HS-27A (cell line): ENCODE measurements at regions not wholly inside any gene's neighbourhood (a gene's known extent, or its start where the extent isn't known, plus 50 kb on each side); places are given as distances from the start of the nearest gene placed in this dataset.

ENCODE experiments used
- DNase-seq: peaks from one replicate; pipeline ENCODE4 v3.0.0-alpha.2; 2012; ENCODE audit warnings: low read depth, missing footprints

DNA sequence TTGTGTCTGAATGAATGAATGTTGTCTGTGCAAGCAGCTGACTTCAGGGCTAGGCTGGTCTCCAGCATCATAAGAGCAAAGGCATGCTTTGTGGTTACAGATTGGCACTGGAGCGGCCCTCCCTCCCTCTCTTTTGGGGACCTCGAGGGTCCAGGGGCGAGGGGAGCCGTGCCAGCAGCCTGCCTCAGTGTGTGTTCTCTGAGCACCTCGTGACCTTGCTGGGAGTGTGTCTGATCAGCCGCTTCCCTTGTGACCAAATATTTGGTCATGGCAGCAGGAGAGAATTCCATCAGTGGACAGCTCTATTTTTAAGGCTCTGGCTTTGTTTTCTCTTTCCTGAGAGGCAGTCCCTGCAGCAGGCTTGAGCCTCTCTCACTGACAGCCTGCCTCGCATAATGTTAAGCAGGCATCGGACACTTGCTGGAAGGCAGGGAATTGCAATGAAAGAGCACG lies 329.7 kb downstream of the UQCRFS1 start:
- no peak for DNase-seq

DNA sequence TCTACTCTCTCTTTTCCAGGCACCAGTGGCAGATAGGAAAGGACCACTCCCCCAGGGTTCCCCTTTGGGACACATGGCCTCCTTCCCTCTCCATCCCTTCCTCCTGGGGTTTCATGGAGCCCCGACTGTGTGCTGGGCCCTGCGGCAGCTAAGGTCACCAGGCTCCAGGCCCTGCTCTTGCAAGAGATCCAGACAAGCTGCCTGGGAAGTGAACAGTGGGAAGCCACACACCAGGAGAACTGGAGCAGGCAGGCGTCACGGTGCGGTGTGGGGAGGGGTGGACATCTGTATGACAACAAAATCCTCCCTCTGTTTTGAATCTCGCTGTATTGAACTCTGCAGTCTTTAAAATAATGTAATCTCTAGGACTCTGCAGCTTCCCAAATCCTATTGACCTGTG lies 330.1 kb downstream of the UQCRFS1 start:
- DNase-seq, result no peak

DNA sequence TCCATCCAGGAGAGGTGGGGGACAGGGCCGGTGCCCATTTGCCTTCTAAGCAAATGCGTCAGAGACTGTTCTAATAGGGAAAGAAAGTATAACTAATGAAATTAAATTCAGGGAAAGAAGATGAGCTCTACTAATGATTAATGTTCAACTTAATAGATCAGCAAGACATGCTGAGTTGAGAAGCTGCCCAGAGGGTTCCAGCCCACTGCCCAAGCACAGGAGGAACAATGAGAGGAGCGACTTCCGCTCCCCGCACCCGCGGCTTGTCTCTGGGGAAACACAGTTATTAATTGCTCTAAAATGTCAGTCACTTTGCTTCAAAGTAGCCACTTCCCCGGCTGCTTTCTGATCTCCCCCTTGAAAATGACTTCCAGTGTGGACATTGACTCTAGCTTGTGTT lies 331.3 kb downstream of the UQCRFS1 start:
- no peak for DNase-seq

DNA sequence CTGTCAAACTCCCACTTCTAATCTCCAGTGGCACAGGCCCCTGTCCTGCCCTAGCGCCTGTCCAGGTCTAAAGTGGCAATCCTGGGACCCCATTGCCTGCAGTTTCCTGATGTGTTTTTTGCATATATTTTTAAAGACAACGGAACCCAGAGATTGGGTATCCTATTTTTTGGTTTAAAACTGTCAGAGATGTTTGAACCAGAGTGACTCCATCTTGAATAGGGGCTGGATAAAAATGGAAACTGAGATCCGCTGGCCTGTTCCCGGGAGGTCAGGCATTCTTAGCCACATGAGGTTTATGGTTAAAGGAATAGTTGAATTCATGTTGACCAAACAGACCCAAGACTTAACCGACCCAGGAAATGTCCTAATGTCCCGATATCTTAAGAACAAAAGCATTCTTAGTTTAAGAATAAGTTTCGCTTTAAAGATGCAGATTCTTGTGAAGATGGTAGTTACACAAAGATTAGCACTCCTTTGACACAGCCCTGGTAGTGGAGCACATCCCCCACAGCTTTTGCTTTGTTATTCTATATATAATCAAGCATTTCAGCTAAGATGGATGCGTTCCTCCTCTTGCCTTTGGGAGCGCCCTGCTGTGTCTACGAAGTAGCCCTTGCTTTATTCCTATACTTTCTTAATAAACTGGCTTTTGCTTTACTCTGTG lies 332.1 kb downstream of the UQCRFS1 start:
- no peak for DNase-seq

DNA sequence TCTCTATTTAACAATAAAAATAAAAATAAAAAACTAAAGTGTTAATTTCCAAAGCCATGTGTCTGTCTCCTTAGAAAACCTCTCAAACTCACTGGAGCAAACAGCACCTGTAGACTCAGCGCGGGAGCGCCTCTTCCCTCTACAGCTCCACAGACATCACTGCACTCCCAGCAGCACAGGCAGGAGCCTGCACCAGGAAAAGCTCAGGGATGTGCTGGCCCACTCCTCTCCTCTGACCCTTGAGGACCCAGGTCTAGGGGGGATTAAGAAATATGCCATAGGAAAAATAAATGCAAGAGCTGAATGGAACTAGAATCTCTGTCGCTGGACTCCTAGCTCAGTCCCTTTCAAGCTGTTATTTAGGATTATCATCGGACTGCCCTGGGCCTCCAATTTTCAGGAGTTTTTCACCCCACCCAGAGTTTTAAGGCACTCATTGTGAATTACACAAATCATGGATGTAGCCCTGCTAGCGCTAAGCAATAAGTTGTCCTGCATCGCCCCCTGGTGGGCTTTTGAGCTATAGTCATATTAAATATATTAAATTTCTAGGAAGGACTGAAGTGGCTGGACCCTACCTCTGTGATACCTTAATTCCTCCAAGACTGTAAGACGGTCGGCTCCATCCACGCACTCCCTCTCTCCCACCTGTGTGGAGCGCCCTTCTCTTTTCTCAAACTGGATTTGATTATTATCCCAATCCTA lies 333.9 kb downstream of the UQCRFS1 start:
- DNase-seq, result no peak

DNA sequence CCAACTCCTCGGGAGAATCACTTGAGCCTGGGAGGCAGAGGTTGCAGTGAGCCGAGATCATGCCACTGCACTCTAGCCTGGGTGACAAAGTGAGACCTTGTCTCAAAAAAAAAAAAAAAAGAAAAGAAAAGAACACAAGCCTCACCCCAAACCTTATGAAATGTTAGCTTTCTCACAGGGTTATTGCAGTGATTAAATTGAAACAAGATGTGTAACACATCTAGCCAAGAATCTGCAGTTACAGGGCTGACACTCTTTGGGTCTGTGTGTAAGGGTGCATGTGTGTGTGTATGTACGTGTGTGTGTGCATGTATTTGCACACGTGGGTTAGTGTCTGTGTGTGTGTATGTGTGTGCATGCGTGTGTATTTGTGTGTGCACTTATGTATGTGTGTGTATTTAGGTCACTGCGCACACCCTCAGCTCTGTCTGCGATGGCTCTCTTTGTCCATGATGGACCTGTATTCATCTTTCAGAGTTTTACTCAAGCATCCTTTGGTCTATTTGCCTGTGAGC lies 336.3 kb downstream of the UQCRFS1 start:
- no peak for DNase-seq

DNA sequence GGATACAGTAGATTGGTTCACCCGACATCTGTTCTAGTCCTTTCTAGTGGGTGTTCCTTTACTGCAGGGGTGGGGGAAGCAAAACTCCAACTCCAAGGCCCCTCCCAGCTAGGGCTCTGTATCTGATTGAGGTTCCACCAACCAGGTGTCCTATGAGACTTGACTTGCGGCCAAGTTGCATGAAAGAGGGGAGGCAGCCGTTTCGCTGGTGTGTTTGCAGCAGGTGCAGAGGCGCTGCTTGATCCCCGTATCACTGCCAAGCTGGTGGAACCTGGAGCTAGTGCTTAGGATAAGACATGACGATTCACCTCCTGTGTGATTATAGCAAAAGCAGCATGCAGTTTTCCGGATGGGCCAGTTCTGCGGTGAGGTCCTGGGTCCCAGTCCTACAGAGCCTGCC lies 338.2 kb downstream of the UQCRFS1 start:
- no peak for DNase-seq

DNA sequence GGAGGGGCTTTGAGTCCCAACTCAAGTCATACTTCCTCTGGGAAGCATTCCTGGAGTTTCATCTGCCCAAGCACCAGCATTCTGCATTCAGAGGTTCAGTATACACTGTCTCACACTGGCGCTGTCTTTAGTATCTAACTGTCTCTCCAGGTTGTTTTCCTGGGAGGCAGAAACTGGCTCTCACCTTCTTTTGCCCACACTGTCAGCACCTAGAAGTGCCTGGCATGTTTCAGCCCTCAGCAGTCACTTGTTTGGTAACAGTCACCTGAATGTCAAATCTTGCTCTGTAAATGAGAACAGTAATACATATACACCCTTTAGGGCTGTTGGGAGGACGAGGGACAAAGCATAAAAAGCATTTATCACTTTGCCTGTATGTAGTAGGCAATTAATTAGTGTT lies 339.6 kb downstream of the UQCRFS1 start:
- no peak for DNase-seq

DNA sequence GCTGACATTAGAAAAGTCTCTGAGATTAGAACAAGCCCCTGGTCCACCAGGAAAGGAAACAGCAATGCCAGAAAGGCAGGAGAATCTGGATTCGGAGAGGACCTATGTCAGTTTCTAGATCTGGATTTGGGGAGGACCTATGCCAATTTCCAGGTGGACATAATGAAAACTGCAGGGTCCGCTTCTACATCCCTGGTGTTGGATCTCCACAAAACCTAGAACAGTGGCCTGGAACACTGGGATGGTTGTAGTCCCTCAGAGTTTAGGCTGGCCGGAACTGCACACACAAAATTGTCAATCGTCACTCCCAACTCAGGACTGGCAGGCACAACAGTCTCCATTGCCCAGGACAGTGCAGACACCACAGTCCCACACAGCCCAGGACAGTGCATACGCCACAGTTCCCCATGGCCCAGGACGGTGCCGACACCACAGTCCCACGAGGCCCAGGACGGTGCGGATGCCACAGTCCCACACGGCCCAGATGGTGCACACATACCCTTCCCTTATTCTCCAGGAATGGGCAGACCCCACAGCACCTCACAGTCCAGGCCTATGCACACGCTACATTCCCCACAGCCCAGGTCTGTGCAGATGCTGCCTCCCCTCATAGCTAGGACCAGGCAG lies 341.7 kb downstream of the UQCRFS1 start:
- DNase-seq, result no peak

DNA sequence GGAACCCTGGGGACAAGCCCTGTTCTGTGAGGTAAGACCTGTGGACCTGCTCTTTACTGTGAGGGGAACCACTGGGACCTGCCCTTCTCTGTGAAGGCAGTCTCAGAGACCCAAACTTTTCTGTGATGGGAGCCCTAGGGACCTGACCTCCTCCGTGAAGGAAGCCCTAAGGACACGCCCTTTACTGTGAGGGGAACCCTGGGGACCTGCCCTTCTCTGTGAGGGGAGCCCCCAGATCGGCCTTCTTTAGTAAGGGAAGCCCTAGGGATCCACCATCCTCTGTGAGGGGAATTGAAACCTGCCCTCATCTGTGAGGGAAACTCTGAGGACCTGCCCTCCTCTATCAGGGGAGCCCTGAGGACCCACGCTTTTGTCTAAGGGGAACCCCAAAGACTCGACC lies 343.5 kb downstream of the UQCRFS1 start:
- DNase-seq, result no peak

DNA sequence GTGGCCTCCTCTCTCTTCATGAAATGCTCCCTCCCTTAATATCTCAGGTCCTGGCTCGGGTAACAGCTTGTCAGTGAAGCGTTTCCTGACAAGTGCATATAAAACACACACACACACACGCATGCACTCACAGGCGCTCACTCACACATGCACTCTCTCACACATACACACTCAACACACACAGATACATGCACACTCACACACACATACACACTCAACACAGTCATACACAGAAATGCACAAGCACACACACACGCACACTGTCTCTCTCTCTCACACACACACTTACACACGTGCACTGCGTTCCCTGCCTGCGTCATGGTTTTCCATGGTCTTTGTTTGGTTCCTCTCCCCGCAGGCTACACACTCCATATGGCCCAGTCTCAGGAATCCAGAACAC lies 344.1 kb downstream of the UQCRFS1 start:
- no peak for DNase-seq

DNA sequence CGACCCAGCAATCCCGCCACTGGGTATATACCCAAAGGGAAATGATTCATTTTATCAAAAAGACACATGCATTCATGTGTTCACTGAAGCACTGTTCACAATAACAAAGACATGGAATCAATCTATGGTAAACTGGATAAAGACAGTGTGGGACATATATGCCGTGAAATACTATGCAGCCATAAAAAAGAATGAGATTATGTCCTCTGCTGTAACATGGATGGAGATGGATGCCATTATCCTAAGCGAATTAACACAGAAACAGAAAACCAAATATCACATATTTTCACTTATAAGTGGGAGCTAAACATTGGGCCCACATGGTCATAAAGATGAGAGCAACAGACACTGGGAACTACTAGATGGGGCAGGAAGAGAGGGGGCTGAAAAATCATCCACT lies 345.0 kb downstream of the UQCRFS1 start:
- no peak for DNase-seq

DNA sequence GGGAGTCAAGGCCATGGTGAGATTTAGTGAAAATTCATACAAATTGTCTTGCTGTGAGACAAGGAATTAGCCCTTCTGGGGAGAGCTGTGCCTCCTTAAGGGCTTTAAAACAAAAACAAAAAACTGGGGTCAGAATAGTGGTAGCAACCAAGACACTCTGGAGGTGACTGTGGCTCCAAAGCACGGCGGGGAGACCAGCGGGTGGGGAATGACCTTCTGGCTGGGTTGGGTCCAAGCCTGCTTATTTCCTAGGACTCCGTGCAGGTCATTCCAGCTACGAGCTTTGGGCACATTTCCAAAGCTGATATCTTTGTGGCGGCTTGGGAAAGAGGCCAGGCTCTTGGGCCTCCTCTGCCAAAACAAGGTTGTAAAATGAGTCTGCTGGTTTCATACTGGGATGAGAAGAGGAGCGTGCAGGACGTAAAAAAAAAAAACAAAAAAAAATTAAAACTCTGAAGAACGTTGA lies 348.3 kb downstream of the UQCRFS1 start:
- DNase-seq, result no peak

DNA sequence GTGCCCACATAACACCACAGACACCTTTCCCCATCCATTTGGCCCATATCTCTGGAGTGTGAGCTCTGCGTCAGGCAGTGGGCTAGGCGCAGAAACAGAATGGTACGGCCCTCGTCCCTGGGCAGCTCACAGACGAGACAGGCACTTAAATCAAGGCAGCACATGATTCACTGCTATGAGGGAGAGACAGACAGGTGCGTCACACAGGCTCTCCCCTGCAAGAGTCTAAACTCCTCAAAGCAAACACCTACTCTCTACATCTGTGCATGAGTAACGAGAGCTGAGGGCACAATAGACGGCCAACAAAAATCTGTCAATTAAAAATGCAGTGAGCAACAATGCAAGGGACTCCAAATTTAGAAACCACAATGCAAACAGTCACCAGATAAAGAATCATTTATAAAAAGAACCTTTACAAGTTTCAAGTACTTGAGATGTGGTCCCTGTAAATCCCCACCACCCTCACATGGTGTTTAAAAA lies 348.9 kb downstream of the UQCRFS1 start:
- DNase-seq, result no peak

DNA sequence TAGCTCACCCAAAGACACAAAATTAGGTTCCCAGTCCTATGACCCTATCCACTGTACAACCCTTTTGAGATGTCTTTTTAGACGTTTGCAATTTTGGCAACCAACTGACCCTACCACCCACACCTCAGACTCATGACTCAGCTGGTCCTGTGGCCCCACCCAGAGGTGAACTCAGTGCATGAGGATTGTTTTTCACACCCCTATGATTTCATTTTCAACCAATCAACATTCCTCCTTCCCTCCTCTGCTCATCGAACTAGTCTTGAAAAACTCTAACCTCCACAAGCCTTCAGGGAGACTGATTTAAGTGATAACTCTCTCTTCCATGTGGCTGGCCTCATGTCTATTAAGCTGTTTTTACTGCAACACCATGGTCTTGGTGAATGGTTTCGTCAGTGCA lies 350.7 kb downstream of the UQCRFS1 start:
- no peak for DNase-seq

DNA sequence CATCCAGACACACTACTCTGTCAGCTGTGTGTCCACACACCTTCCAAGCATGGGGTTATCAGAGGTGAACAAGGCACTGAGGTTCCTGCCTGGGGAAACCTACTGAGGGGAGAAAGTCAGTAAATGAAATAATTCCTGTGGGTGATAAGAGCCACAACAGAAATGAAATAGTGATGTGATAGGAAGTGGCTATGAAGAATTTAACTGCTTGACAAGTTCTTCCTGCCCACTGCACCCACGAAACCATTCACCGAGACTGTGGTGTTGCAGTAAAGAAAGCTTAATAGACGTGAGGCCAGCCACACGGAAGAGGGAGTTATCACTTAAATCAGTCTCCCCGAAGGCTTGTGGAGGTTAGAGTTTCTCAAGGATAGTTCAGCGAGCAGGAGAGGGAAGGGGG lies 353.1 kb downstream of the UQCRFS1 start:
- no peak for DNase-seq

DNA sequence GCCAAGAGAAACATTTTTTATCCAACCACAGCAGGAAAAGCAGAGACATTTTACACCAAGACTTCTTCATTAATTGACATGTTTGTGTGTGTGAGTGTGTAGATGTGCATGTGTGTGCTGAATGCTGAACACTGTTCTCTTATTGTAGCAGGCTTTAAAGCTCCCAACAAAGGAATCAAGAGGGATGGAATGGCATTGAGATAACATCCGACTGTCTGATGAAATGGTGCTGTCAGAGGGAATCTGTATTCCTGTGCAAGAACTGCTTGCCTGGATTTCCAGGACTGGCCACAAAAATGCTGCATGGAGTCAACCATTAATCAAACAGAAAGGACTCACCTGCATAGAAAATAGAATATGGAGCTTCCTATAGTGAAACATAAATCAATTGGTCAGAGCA lies 354.0 kb downstream of the UQCRFS1 start:
- no peak for DNase-seq

DNA sequence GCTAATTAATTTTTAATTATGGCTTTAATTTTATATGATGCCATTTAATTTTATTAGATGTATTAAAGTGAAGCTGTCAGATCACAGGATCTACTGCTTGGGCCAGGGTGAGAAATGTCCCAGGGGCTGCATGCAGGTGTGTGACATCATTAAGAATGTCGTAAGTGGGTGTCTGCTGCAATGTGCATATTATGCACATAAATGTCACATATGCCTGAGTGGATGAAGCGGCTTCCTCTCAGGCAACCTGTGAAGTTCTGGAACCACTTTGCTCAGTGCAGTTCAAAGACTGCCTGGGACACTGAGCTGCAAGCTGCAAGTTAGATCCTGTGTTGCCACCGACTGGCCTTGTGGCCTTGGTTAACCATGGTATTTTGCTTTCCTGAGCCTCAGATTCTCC lies 355.0 kb downstream of the UQCRFS1 start:
- DNase-seq, result no peak

DNA sequence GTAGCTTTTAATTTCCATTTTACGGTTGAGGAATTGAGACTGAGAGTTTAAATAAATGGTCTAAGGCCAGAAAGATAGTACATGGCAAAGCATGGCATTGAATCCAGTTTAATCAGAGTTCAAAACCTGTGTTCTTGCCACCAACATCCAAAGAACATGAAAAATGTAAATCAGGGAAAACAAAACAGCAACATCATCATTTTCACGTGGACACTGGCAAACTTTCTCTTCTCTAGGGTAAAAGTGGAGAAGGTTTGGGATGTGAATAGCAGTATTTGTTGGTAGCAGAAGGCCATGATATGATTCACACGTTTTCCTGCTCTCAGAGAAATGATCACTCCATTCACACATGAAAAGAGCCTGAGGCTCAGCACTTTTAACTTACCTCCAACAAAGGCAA lies 357.7 kb downstream of the UQCRFS1 start:
- DNase-seq, result no peak

DNA sequence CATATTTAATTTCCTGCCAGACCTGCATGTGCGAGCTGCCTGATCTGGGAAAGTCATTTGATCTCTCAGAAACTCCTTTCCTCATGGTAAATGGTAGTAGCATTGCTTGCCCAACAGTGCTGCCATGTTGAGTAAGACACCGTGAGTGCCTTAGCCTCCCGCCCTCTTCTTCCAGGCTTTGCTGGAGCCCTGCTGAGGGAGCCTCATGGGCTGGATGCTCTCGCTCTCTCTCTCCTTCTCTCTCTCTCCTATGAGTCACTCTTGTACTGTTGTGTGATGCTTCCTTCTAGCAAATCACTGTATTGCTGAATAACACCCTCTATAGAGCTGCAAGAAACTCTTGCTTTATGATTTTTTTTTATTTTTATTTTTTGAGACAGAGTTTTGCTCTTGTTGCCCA lies 365.5 kb downstream of the UQCRFS1 start:
- DNase-seq, result no peak

DNA sequence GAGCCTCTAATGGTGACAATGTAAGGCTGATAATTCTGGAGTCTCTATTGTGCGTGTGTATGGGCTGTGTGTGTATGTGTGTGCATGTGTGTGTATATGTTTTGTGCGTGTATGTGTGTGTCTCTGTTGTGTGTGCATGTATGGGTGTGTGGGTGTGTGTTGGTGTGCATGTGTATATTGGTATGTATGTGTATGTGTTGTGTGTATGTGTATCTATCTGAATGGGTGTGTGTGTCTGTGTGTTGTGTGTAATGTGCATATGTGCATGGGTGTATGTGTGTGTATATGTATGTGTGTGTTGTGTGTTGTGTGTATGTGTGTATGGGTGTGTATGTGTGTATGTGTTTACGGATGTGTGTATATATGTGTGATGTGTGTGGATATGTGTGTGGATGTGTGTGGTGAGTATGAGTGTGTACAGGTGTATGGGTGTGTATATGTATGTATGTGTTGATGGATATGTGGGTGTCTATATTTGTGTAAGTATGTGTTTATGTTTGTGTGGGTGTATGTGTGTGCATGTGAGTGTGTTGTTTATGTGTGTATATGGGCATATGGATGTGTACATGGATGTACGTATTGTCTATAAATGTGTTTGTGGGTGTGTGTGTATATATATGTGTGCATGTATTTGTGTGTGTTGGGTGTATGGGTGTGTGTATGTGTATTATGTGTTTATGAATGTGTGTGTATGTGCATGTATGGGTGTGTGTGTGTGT lies 366.7 kb downstream of the UQCRFS1 start:
- DNase-seq, result no peak

DNA sequence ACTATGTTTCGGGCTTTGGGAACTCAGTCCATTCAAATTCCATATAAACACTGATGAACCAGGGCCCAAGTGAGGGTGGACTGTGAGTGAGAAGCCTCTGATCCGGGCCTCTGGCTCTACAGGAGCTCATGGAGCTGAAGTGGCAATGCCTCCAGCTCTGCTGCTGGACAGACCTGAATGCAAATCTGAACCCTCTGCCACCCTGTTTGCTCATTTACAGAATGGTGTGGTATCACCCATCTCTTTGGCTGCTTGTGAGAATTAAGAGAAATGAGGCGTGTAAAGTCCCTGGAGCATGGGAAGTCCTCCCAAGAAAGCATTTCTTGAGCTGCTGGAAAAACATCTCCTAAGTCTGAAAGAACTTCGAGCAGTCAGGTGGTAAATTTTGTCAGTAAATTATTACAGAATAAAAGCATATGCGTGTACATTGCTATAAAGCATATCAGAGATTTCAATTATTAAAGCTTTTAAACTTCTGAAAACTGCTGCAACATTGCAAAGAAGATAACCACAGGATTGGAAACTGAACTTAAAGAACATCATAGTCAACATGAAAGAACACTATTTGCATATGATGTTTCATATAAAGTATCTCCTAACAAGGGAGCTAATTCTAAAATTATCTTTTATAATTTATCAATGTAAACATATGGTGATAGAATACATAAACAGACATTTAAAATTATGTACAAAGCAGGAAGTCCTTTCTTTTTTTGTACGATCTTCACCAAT lies 369.0 kb downstream of the UQCRFS1 start:
- DNase-seq, result no peak
